Tibial nerve (tissue), 3 donors: ENCODE measurements at regions not wholly inside any gene's neighbourhood (a gene's known extent, or its start where the extent isn't known, plus 50 kb on each side); places are given as distances from the start of the nearest gene placed in this dataset.

Source experiments
- POLR2A ChIP-seq, 2 donors: fragments of 450-650 bp; IDR thresholded peaks; one replicate each; pipeline ENCODE4 v1.6.1; 2017; ENCODE audit warnings: antibody characterized with exemption in 2 of 2, mild to moderate bottlenecking in 2 of 2, moderate library complexity in 2 of 2
- TF ChIP-seq, protein P1 (sequence below), 5 experiments: fragments of 200-600 bp in 3 of 5; fragments of 450-650 bp in 2 of 5; sonication (generic) in 3 of 5; IDR thresholded peaks; one replicate each; pipeline ENCODE4 v1.5.1; 2016 to 2019; ENCODE audit warnings: antibody characterized with exemption in 5 of 5, mild to moderate bottlenecking in 3 of 5, moderate library complexity in 2 of 5

DNA sequence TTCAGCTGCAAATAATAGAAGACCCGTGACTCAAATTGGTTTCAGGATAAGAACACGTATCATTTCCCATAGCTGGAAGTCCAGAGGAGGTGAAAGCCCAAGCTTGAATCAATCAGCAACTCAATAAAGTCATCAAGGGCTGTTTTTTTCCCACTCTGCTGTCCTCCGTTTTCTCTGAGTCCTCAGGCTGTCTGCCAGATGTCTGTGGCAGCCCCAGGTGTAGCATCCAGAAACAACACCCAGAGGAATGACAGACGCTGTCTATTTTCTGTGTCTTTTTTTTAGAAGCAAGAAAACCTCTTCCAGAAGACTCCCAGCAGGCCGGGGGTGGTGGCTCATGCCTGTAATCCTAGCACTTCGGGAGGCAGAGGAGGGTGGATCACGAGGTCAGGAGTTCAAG lies 204.4 kb downstream of the FAM43A start:
- TF ChIP-seq, protein P1, sequence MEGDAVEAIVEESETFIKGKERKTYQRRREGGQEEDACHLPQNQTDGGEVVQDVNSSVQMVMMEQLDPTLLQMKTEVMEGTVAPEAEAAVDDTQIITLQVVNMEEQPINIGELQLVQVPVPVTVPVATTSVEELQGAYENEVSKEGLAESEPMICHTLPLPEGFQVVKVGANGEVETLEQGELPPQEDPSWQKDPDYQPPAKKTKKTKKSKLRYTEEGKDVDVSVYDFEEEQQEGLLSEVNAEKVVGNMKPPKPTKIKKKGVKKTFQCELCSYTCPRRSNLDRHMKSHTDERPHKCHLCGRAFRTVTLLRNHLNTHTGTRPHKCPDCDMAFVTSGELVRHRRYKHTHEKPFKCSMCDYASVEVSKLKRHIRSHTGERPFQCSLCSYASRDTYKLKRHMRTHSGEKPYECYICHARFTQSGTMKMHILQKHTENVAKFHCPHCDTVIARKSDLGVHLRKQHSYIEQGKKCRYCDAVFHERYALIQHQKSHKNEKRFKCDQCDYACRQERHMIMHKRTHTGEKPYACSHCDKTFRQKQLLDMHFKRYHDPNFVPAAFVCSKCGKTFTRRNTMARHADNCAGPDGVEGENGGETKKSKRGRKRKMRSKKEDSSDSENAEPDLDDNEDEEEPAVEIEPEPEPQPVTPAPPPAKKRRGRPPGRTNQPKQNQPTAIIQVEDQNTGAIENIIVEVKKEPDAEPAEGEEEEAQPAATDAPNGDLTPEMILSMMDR (IDR thresholded peaks at IDR 0.05): no peak
- TF ChIP-seq POLR2A (IDR thresholded peaks at IDR 0.05): no peak
